SU-DHL-6 (cell line): ENCODE measurements at regions not wholly inside any gene's neighbourhood (a gene's known extent, or its start where the extent isn't known, plus 50 kb on each side); places are given as distances from the start of the nearest gene placed in this dataset.

ENCODE experiments used
- CTCF ChIP-seq: fragments of 200-600 bp; sonication (generic); IDR thresholded peaks from one replicate; pipeline ENCODE4 v1.5.1; 2017; ENCODE audit warnings: antibody characterized with exemption, mild to moderate bottlenecking, low read length, moderate library complexity; ENCODE audit not compliant: insufficient read depth, poor library complexity, severe bottlenecking
- EZH2phosphoT487 ChIP-seq: fragments of 200-600 bp; sonication (generic), shearing (Covaris generic); conservative IDR thresholded peaks from 2 replicates; pipeline ENCODE4 v1.6.1; 2018; ENCODE audit warnings: mild to moderate bottlenecking, antibody characterized with exemption, low read length, moderate library complexity, mixed read lengths

- TF ChIP-seq CTCF: no peak
- no peak for TF ChIP-seq EZH2phosphoT487
Measured at GRCh38 chr16:49195237-49195548, 86.4 kb downstream of the CBLN1 start.
